ENCODE measurements at regions not wholly inside any gene's neighbourhood (a gene's known extent, or its start where the extent isn't known, plus 50 kb on each side); places are given as distances from the start of the nearest gene placed in this dataset.

GRCh38 chr15:25943831-25944230 lies 80.7 kb upstream of the ATP10A start:
- TF ChIP-seq, protein P1, sequence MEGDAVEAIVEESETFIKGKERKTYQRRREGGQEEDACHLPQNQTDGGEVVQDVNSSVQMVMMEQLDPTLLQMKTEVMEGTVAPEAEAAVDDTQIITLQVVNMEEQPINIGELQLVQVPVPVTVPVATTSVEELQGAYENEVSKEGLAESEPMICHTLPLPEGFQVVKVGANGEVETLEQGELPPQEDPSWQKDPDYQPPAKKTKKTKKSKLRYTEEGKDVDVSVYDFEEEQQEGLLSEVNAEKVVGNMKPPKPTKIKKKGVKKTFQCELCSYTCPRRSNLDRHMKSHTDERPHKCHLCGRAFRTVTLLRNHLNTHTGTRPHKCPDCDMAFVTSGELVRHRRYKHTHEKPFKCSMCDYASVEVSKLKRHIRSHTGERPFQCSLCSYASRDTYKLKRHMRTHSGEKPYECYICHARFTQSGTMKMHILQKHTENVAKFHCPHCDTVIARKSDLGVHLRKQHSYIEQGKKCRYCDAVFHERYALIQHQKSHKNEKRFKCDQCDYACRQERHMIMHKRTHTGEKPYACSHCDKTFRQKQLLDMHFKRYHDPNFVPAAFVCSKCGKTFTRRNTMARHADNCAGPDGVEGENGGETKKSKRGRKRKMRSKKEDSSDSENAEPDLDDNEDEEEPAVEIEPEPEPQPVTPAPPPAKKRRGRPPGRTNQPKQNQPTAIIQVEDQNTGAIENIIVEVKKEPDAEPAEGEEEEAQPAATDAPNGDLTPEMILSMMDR (IDR thresholded peaks at IDR 0.05; ENCODE audit: insufficient read depth, low read length), result no peak
- TF ChIP-seq GABPA (IDR thresholded peaks at IDR 0.05; ENCODE audit: low read depth) (no peak), POLR2AphosphoS5 (IDR thresholded peaks at IDR 0.05; ENCODE audit: low read depth) (no peak)
- TF ChIP-seq, protein P2, sequence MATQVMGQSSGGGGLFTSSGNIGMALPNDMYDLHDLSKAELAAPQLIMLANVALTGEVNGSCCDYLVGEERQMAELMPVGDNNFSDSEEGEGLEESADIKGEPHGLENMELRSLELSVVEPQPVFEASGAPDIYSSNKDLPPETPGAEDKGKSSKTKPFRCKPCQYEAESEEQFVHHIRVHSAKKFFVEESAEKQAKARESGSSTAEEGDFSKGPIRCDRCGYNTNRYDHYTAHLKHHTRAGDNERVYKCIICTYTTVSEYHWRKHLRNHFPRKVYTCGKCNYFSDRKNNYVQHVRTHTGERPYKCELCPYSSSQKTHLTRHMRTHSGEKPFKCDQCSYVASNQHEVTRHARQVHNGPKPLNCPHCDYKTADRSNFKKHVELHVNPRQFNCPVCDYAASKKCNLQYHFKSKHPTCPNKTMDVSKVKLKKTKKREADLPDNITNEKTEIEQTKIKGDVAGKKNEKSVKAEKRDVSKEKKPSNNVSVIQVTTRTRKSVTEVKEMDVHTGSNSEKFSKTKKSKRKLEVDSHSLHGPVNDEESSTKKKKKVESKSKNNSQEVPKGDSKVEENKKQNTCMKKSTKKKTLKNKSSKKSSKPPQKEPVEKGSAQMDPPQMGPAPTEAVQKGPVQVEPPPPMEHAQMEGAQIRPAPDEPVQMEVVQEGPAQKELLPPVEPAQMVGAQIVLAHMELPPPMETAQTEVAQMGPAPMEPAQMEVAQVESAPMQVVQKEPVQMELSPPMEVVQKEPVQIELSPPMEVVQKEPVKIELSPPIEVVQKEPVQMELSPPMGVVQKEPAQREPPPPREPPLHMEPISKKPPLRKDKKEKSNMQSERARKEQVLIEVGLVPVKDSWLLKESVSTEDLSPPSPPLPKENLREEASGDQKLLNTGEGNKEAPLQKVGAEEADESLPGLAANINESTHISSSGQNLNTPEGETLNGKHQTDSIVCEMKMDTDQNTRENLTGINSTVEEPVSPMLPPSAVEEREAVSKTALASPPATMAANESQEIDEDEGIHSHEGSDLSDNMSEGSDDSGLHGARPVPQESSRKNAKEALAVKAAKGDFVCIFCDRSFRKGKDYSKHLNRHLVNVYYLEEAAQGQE (IDR thresholded peaks at IDR 0.05; ENCODE audit: insufficient replicate concordance, low read depth), result no peak

All from HL-60 (cell line).